Small intestine (tissue), 7 donors: ENCODE measurements at regions not wholly inside any gene's neighbourhood (a gene's known extent, or its start where the extent isn't known, plus 50 kb on each side); places are given as distances from the start of the nearest gene placed in this dataset.
"Not testable (repeated sequence)": the region's sequence is repeated elsewhere in the genome, so short reads cannot be mapped to it uniquely, and the experiment has no call there.

Experiments
- DNase-seq, 2 donors: peaks; one replicate each; pipeline versions ENCODE4 v3.0.0 to v3.0.0-alpha.2; 2013
- FAIRE-seq: peaks from 2 replicates; lab custom pipeline; 2012; peaks lifted over from hg19 to GRCh38; lab: Jason Lieb, UNC
- H3K27ac ChIP-seq, 3 donors: one replicate each; pipeline ENCODE4 v1.5.1; 2013; ENCODE audit warnings: low read length in 2 of 3, mild to moderate bottlenecking in 2 of 3, control low read depth in 1 of 3, inconsistent platforms in 1 of 3, low read depth in 1 of 3, moderate library complexity in 1 of 3
- H3K27me3 ChIP-seq, 3 donors: one replicate each; pipeline ENCODE4 v1.6.1; 2013; ENCODE audit warnings: low read length in 3 of 3, inconsistent platforms in 1 of 3; ENCODE audit not compliant: control insufficient read depth in 3 of 3, insufficient read depth in 3 of 3
- H3K36me3 ChIP-seq, 3 donors: one replicate each; pipeline ENCODE4 v1.6.1; 2013; ENCODE audit warnings: low read length in 3 of 3, inconsistent platforms in 1 of 3, low read depth in 1 of 3, mild to moderate bottlenecking in 1 of 3, moderate library complexity in 1 of 3; ENCODE audit not compliant: control insufficient read depth in 3 of 3, insufficient read depth in 2 of 3
- H3K4me1 ChIP-seq, 3 donors: one replicate each; pipeline ENCODE4 v1.6.1; 2013; ENCODE audit warnings: low read length in 2 of 3, inconsistent platforms in 1 of 3, low read depth in 1 of 3, mild to moderate bottlenecking in 1 of 3, moderate library complexity in 1 of 3; ENCODE audit not compliant: control insufficient read depth in 3 of 3, insufficient read depth in 2 of 3
- H3K4me3 ChIP-seq, 3 donors: one replicate each; pipeline ENCODE4 v1.5.1; 2013; ENCODE audit warnings: low read length in 3 of 3, control low read depth in 1 of 3, inconsistent platforms in 1 of 3, low read depth in 1 of 3, mild to moderate bottlenecking in 1 of 3, moderate library complexity in 1 of 3
- H3K9me3 ChIP-seq, 2 donors: one replicate each; pipeline ENCODE4 v1.6.1; 2013; ENCODE audit warnings: low read depth in 1 of 2, low read length in 1 of 2; ENCODE audit not compliant: control insufficient read depth in 2 of 2, insufficient read depth in 1 of 2
- WGBS, 3 donors: extraction: QIAGEN DNeasy Blood & Tissue Kit; methylation state at CpG; one replicate each; pipeline ENCODE4 v1.1.7; 2013; 5-methylcytosine and 5-hydroxymethylcytosine counted together
- donor health status: healthy with polysubstance abuse.
- donor health status: control.
- donor health status: control.
- donor health status: Bipolar disorder and iron deficiency.
- donor health status: healthy.

- no peak overlapping the region for H3K4me3 ChIP-seq
- H3K4me1 ChIP-seq: no peaks in the 10 kb centered on the region
- WGBS, 3 donors: 76 to 83% (median 79%) methylated on average over 5 of the region's 5 CpGs
- no peaks in the 10 kb centered on the region for H3K9me3 ChIP-seq
- H3K27me3 ChIP-seq: no peaks in the 10 kb centered on the region
- no peak for FAIRE-seq
- H3K27ac ChIP-seq: no peak overlapping the region
- H3K36me3 ChIP-seq: no peaks in the 10 kb centered on the region
- DNase-seq: no peak
These were observed 407.9 kb upstream of the TENM3 start for GRCh38 chr4:181835348-181835747.

GRCh38 chr4:181838253-181838652 lies 404.9 kb upstream of the TENM3 start:
- H3K36me3 ChIP-seq: no peaks in the 10 kb centered on the region
- FAIRE-seq (no peak), DNase-seq (no peak)
- no peaks in the 10 kb centered on the region for H3K9me3 ChIP-seq
- no peak overlapping the region for H3K4me3 ChIP-seq
- WGBS, 3 donors: 85 to 91% (median 87%) methylated on average over 3 of the region's 3 CpGs
- H3K4me1 ChIP-seq: no peaks in the 10 kb centered on the region
- no peak overlapping the region for H3K27ac ChIP-seq
- no peaks in the 10 kb centered on the region for H3K27me3 ChIP-seq

- not testable (repeated sequence) for H3K27ac ChIP-seq, DNase-seq, H3K4me3 ChIP-seq, H3K27me3 ChIP-seq, H3K9me3 ChIP-seq, H3K36me3 ChIP-seq, H3K4me1 ChIP-seq, FAIRE-seq
- WGBS, 3 donors: 91 to 93% (median 92%) methylated on average over 14 of the region's 14 CpGs
These were observed 399.4 kb upstream of the TENM3 start for GRCh38 chr4:181843797-181844196.

- Histone ChIP-seq H3K36me3 (no peaks in the 10 kb centered on the region), H3K27ac (no peak overlapping the region), H3K4me3 (no peak overlapping the region), H3K27me3 (no peaks in the 10 kb centered on the region), H3K4me1 (no peaks in the 10 kb centered on the region), H3K9me3 (no peaks in the 10 kb centered on the region)
- 92 to 95% (median 92%) methylated on average over 3 of the region's 3 CpGs for WGBS, 3 donors
- FAIRE-seq (no peak), DNase-seq (no peak)
These were observed 397.6 kb upstream of the TENM3 start for GRCh38 chr4:181845617-181846016.

- no peaks in the 10 kb centered on the region for H3K4me1 ChIP-seq
These were observed 396.3 kb upstream of the TENM3 start for GRCh38 chr4:181846934-181847333.

GRCh38 chr4:181848357-181848756 lies 394.8 kb upstream of the TENM3 start:
- Histone ChIP-seq H3K36me3 (no peaks in the 10 kb centered on the region), H3K27ac (no peak overlapping the region), H3K4me3 (no peak overlapping the region), H3K9me3 (no peaks in the 10 kb centered on the region), H3K4me1 (no peaks in the 10 kb centered on the region), H3K27me3 (no peaks in the 10 kb centered on the region)
- no peak for FAIRE-seq
- 85 to 89% (median 87%) methylated on average over 6 of the region's 6 CpGs for WGBS, 3 donors
- no peak for DNase-seq

More at GRCh38 chr4:181846934-181847333, 396.3 kb upstream of the TENM3 start:
- DNase-seq: no peak
- no peak overlapping the region for H3K27ac ChIP-seq
- H3K36me3 ChIP-seq: no peaks in the 10 kb centered on the region
- H3K9me3 ChIP-seq: no peaks in the 10 kb centered on the region
- H3K27me3 ChIP-seq: no peaks in the 10 kb centered on the region
- H3K4me3 ChIP-seq: no peak overlapping the region
- no peak for FAIRE-seq
- 81 to 89% (median 85%) methylated on average over 4 of the region's 4 CpGs for WGBS, 3 donors

GRCh38 chr4:181849472-181849871 lies 393.7 kb upstream of the TENM3 start:
- Histone ChIP-seq H3K4me3 (no peak overlapping the region), H3K27me3 (no peaks in the 10 kb centered on the region), H3K27ac (no peak overlapping the region), H3K4me1 (no peaks in the 10 kb centered on the region), H3K36me3 (no peaks in the 10 kb centered on the region), H3K9me3 (no peaks in the 10 kb centered on the region)
- FAIRE-seq (no peak), DNase-seq (no peak)
- WGBS, 3 donors: 51 to 72% (median 68%) methylated on average over 2 of the region's 2 CpGs

- FAIRE-seq (no peak), DNase-seq (no peak)
- Histone ChIP-seq H3K27me3 (no peaks in the 10 kb centered on the region), H3K9me3 (no peaks in the 10 kb centered on the region), H3K27ac (no peak overlapping the region), H3K36me3 (no peaks in the 10 kb centered on the region), H3K4me3 (no peak overlapping the region), H3K4me1 (no peaks in the 10 kb centered on the region)
- 73 to 83% (median 73%) methylated on average over 6 of the region's 6 CpGs for WGBS, 3 donors
These were observed 389.2 kb upstream of the TENM3 start for GRCh38 chr4:181853881-181854511.

- DNase-seq (no peak), FAIRE-seq (no peak)
- Histone ChIP-seq H3K4me3 (no peak overlapping the region), H3K9me3 (no peaks in the 10 kb centered on the region), H3K27ac (no peak overlapping the region), H3K27me3 (no peaks in the 10 kb centered on the region), H3K4me1 (no peaks in the 10 kb centered on the region), H3K36me3 (no peaks in the 10 kb centered on the region)
- 61 to 79% (median 74%) methylated on average over 1 of the region's 1 CpG for WGBS, 3 donors
These were observed 387.9 kb upstream of the TENM3 start for GRCh38 chr4:181855307-181855706.
